SK-N-SH (cell line): ENCODE measurements at regions not wholly inside any gene's neighbourhood (a gene's known extent, or its start where the extent isn't known, plus 50 kb on each side); places are given as distances from the start of the nearest gene placed in this dataset.

Experiments used
- GABPA ChIP-seq: IDR thresholded peaks from 2 replicates; pipeline ENCODE4 v1.4.0; 2012; ENCODE audit warnings: low read depth, mild to moderate bottlenecking
- TCF12 ChIP-seq: IDR thresholded peaks from 2 replicates; pipeline ENCODE4 v1.4.0; 2012
- YY1 ChIP-seq: IDR thresholded peaks from 2 replicates; pipeline ENCODE4 v1.4.0; 2012; ENCODE audit warnings: low read depth, mild to moderate bottlenecking
- TF ChIP-seq, protein P1 (sequence below): fragments of 200-600 bp; sonication (generic); IDR thresholded peaks from 2 replicates; pipeline ENCODE4 v1.6.1; 2017; ENCODE audit warnings: antibody characterized with exemption, mild to moderate bottlenecking, moderate library complexity
- TF ChIP-seq, protein P2 (sequence below): IDR thresholded peaks from 2 replicates; pipeline ENCODE4 v1.6.1; 2012; ENCODE audit warnings: mild to moderate bottlenecking, low read depth, low read length, moderate library complexity

DNA sequence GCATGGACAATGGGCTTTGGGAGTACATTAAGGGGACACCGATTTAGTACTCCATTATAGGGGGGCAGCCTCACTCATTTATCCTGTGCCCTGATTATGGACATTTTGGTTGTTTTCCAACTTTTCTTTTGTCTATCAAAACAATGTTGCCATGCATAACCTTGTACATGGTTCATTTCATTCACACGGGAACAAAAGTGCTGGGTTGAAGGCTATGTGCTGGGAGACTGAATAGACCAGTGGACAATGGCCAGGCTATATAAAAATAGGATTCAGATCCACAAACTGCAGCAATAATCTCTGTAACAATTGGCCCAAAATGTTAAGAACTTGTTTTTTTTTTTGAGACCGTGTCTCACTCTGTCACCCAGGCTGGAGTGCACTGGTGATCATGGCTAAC lies 100.7 kb upstream of the GMDS start:
- TF ChIP-seq TCF12 (no peak), GABPA (no peak), YY1 (no peak)
- TF ChIP-seq, protein P1, sequence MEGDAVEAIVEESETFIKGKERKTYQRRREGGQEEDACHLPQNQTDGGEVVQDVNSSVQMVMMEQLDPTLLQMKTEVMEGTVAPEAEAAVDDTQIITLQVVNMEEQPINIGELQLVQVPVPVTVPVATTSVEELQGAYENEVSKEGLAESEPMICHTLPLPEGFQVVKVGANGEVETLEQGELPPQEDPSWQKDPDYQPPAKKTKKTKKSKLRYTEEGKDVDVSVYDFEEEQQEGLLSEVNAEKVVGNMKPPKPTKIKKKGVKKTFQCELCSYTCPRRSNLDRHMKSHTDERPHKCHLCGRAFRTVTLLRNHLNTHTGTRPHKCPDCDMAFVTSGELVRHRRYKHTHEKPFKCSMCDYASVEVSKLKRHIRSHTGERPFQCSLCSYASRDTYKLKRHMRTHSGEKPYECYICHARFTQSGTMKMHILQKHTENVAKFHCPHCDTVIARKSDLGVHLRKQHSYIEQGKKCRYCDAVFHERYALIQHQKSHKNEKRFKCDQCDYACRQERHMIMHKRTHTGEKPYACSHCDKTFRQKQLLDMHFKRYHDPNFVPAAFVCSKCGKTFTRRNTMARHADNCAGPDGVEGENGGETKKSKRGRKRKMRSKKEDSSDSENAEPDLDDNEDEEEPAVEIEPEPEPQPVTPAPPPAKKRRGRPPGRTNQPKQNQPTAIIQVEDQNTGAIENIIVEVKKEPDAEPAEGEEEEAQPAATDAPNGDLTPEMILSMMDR, result no peak
- TF ChIP-seq, protein P2, sequence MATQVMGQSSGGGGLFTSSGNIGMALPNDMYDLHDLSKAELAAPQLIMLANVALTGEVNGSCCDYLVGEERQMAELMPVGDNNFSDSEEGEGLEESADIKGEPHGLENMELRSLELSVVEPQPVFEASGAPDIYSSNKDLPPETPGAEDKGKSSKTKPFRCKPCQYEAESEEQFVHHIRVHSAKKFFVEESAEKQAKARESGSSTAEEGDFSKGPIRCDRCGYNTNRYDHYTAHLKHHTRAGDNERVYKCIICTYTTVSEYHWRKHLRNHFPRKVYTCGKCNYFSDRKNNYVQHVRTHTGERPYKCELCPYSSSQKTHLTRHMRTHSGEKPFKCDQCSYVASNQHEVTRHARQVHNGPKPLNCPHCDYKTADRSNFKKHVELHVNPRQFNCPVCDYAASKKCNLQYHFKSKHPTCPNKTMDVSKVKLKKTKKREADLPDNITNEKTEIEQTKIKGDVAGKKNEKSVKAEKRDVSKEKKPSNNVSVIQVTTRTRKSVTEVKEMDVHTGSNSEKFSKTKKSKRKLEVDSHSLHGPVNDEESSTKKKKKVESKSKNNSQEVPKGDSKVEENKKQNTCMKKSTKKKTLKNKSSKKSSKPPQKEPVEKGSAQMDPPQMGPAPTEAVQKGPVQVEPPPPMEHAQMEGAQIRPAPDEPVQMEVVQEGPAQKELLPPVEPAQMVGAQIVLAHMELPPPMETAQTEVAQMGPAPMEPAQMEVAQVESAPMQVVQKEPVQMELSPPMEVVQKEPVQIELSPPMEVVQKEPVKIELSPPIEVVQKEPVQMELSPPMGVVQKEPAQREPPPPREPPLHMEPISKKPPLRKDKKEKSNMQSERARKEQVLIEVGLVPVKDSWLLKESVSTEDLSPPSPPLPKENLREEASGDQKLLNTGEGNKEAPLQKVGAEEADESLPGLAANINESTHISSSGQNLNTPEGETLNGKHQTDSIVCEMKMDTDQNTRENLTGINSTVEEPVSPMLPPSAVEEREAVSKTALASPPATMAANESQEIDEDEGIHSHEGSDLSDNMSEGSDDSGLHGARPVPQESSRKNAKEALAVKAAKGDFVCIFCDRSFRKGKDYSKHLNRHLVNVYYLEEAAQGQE, result no peak
